RKO (cell line): ENCODE measurements at regions not wholly inside any gene's neighbourhood (a gene's known extent, or its start where the extent isn't known, plus 50 kb on each side); places are given as distances from the start of the nearest gene placed in this dataset.
A peak's percentile ranks its signal among the peaks of the same experiment; 100 is the strongest.
"Not testable (repeated sequence)": the region's sequence is repeated elsewhere in the genome, so short reads cannot be mapped to it uniquely, and the experiment has no call there.

Experiments used
- DNase-seq: peaks from one replicate; pipeline ENCODE4 v3.0.0-alpha.2; 2016; ENCODE audit warnings: low spot score

- no peak for DNase-seq
These were observed 938.5 kb upstream of the ACO1 start for GRCh38 chr9:31445960-31446359.

GRCh38 chr9:31467075-31467474 is 917.4 kb upstream of the ACO1 start:
- DNase-seq = no peak

GRCh38 chr9:31470051-31470450 is 914.4 kb upstream of the ACO1 start:
- DNase-seq = no peak

DNA sequence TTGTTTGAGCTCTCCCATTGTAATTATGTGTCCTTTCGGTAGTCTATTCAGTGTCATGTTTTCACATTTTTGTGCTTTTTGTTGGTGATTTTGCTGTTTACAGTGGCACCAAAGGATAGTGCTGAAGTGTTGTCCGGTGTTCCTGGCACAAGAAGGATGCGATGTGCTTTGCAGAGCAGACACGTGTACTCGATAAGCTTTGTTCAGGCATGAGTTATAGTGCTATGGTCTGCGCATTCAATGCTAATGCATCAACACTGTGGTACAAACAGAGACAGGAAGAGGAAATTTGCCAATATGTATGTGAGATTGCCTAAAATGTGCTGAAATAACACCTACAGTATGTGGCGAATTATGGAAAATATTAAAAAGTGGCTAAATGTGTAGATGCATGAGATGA is 913.4 kb upstream of the ACO1 start:
- DNase-seq = no peak

- DNase-seq = no peak
These were observed 897.8 kb upstream of the ACO1 start for GRCh38 chr9:31486630-31487029.

DNA sequence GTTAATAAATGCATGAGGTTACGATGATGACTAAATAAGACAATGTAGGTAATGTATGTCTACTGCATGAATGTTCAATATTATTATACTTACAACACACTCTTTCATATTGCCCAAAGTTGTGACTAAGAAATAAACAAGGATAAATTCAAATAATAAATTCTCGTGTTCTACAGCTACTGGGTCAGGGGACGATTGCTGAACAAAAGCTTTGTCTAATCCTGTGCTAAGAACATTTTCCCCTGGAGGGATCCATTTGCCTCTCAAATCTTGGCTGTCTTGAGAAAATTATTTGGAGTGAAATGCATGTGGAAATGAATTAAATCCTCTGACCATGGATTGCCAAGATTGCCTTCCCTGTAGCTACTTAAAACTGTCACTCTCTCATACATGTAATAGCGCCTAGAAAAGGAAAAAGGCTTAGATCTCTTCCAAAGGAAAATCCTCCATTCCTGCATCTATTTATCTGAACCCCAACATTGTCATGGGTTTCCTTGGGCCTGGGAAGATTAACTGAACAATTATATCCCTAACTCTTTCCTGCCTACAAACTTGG is 893.8 kb upstream of the ACO1 start:
- DNase-seq = no peak

DNA sequence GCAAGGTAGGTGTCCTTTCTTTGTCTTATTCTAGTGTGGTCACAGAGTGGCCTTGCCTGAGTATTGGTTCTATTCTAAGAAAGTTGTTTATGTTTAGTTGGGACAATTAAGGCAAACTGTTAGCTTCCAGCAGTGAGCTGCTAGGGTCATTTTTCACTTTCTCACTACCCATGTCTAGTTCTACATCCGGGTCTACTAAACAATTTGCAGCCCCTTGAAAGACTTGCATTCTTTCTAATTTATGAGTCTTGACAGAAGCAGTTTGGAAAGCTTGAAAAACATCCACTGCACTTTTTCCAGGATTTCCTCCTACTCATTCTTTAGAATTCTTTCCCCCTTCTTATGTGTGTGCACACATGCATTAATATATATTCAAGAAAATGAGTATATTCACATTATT is 892.2 kb upstream of the ACO1 start:
- DNase-seq = no peak

GRCh38 chr9:31500422-31500821 is 884.0 kb upstream of the ACO1 start:
- no peak for DNase-seq

DNA sequence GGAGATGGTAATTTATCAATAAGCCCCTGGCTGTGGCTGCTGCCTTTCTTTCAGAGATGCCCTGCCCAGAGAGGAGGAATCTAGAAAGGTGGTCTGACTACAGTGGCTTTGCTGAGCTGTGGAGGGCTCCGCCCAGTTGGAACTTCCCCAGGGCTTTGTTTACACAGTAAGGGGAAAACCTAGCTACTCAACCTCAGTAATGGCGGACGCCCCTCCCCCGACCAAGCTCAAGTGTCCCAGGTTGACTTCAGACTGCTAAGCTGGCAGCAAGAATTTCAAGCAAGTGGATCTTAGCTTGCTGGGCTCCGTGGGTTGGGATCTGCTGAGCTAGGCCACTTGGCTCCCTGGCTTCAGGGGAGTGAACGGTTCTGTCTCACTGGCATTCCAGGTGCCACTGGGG is 865.4 kb upstream of the ACO1 start:
- no peak for DNase-seq

GRCh38 chr9:31519424-31519823 is 865.0 kb upstream of the ACO1 start:
- DNase-seq = no peak

DNA sequence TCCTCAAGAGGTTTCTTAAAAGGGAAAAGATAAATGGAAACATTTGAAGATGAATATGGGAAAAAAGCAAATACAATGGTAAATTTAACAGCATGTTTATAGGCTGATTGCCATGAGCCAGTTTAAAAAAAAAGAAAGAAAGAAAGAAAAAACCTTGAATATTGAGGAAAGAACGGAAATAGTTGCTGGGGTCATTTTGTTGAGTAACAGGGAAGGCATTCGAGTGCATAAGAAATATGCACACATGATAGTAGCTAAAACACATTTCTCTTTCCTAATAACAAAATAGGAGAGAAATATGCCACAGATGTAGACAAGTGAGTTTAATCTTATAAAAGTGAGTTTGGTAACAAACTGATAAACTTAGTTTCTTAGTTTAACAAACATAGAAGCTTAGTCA is 864.6 kb upstream of the ACO1 start:
- DNase-seq = no peak

DNA sequence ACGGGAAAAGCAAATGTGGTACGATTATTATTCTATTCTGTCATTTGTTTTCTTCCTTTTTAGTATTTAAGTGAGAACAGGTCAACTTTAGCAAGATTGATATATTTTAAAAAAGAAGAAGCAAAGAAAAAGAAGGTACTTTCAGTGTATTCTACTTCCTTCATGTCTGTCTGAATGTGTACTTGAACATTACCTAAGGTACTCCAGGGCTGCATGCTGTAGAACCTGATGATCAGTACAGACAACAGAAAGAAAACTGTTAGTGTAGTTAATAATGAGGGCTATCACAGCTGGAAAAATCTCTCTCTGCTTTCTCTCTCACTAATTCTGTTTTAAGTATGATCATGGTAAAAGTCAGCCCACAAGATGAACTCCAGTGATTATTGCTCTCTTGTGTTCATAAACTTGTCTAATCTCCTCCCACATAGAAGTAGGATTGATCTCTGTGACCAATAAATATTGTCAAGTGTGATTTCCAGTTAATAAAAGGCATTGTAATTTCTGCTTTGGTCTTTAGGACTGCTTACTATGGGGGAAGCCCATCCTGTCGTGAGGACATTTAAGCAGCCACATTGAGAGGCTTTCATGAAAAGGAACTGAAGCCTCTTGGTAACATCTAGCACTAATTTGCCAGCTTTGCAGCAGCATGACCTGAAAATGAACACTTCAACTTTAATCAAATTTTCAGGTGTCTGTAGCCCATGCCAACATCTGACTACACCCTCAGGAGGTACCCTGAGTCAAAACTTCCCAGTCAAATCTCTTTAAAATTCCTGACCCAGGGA is 864.0 kb upstream of the ACO1 start:
- no peak for DNase-seq

- DNase-seq = no peak
These were observed 848.8 kb upstream of the ACO1 start for GRCh38 chr9:31535651-31536050.

GRCh38 chr9:31536471-31536870 is 848.0 kb upstream of the ACO1 start:
- DNase-seq = no peak

DNA sequence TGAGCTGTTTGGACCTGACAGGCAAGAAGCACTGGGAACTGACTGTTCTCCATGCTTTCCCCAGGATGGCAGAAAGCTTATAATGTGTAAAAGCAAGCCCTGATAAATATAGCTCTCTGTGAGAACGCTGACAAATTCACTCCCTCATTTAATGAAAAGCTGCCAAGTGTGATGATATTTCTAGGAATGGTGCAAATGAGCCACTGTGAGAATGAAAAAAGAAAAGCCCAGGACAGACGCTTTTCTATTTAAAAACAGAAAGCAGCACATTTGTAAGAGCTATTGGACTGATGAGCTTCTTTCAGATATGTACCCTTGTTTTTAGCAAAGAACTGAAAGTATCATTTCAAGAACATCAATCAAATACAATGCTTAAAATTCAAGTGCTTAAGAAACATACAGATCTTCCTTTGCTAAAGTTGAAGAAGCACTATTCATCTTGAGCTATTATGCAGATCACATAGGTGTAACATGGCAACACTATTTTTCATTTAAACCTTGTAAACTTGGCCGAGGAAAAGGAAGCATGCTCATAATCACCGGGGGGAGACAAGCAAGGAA is 842.6 kb upstream of the ACO1 start:
- no peak for DNase-seq

GRCh38 chr9:31542384-31543055 is 841.9 kb upstream of the ACO1 start:
- peak; percentile 38 for DNase-seq

GRCh38 chr9:31554941-31555340 is 829.5 kb upstream of the ACO1 start:
- no peak for DNase-seq

DNA sequence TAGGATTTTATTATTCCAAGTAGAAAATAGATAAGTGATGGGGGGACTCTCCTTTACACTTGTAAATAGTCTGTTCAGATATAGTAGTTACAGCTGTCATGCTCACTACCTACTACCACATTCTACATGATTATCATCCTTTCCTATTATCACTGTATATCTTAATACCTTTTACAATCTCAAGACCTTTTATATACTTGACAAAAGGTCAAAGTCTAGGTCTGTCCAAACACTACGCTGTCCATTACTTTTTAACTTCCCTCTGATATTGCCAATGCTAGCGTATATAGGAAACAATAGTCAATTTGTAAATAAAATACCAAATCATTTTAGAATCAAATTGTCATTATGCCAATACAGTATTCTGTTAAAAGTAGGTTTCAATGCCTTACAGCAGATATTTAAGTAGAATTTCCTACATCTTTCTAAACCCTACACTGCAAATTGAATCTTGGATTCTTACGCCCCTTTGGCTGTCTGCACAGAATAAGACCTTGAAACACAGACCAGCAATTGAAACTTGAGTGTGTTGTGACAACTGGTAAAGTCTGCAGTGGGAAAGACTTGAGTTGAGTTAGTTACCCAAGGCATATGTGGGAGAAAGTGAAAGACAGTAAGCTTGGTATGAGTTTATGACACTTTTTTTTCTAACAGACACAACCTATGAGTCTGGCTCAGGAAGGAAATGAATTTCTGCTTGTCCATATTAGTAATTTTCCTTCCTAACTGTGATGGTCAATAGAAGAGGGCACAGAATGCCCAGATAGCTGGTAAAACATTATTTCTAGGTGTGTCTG is 827.6 kb upstream of the ACO1 start:
- no peak for DNase-seq

GRCh38 chr9:31572190-31572589 is 812.3 kb upstream of the ACO1 start:
- DNase-seq = not testable (repeated sequence)

- DNase-seq = no peak
These were observed 810.9 kb upstream of the ACO1 start for GRCh38 chr9:31573561-31573960.

DNA sequence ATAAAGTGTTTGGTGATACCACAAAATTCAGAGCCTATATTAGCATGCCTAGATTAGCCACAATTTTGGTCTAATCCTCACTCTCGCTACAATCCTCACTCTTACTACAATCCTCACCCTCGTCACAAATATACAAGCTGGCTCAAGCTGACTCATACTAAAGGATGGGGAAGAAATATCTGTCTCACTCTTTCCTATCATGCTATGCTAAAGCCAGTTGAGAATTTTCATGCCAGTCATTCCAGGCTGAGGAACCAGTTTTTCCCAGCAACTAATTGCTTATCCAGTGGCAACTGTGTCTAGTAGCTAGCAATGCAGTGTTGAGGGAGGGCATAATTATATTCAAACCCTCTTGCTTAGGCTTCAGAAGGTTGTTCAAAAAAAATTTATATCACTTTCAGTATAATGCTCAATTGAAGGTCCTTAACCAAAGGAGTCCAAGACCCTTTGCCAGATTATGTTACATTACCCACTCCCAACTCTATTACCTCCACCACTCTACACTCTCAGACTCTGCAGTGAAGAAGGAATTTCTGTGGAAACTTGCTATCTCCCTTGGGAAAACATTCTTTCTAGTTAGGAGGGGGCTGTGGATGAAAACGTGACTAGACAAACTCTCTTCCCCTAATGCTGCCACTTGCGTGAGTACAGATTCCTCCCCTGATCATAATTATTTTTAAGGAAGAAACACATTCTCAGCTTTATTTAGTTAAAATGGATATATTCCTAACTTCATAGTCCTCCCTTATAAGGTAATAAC is 810.3 kb upstream of the ACO1 start:
- no peak for DNase-seq

DNA sequence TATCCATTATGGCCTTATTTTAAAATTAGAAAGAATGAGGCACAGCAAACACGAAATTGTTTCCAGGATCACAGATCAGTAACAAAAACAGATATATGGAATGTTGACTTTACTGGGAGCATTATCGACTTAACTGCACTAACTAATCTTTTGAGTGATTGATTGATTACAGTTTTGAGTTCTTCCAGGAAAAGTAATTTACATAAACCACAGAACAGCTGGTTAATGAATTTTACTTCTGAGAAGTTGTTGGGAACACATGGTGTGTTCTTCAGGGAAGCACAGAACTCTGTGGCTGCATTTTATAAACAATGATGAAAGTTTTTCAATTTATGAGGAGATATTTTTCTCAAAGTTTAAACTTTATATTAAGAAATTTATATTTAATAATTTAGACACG is 802.4 kb upstream of the ACO1 start:
- no peak for DNase-seq
